Left hindlimb (tissue), 1 donor: ENCODE measurements at regions not wholly inside any gene's neighbourhood (a gene's known extent, or its start where the extent isn't known, plus 50 kb on each side); places are given as distances from the start of the nearest gene placed in this dataset.

ENCODE experiments used
- DNase-seq: peaks from one replicate; pipeline ENCODE4 v3.0.0-alpha.2; 2018

DNA sequence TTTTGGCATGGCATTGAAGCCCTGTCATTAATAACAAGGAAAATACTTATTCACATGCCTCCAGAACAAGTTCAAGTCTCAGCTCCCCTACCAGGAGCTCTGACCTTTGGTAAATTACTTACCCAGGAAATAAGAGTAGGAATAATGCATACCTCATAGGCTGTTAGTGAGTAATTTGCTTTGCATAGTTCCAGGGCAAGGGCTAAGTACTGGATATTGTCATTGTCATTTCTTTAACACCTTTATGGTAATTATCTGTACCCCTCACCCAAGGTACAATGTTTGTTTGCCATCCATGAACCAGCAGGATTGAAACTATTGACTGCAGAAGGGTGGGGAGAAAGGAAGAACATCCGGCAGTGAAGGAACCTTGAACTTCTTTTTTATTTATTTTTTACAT lies 148.5 kb downstream of the SOX2 start:
- DNase-seq = no peak

DNA sequence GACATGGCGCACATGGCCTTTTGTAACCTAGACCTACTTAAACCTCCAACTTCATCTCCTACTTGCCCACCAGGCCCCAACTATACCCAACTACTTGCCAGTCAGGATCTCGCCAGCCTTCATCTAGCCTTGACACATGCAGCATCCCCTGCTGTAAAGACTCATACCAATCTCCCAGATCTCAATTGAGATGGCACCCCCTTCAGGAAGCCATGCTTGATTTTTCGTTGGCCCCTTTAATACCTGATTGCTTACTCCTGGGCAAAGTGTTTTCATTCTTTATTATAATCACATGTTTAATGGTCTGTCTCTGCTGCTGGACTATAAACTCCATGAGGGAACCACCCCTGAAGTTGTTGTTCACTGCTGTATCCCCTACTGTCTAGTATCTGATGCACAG lies 150.8 kb downstream of the SOX2 start:
- DNase-seq = no peak

DNA sequence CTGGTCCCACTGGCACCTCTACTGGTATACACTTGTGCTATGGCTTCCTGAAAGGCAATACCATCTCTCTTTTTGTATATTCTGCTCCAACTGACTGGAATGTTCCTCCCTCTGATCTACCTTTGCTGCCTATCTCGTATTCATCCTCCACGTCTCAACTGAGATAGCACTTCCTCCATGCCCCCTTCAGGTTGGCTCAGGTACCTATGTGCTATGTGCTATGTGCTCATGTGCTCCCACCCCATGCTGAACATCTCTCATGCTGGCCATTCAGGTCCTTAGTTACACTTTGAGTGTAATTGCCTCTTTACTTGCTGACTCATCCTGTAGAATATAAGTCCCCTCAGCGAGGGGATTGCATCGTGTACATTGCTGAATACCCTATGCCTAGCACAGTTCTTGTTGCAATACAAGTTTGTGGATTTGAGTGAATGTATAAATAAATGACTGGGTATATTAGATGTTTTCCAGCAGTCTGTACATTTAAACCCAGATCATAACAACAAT lies 156.9 kb downstream of the SOX2 start:
- no peak for DNase-seq

DNA sequence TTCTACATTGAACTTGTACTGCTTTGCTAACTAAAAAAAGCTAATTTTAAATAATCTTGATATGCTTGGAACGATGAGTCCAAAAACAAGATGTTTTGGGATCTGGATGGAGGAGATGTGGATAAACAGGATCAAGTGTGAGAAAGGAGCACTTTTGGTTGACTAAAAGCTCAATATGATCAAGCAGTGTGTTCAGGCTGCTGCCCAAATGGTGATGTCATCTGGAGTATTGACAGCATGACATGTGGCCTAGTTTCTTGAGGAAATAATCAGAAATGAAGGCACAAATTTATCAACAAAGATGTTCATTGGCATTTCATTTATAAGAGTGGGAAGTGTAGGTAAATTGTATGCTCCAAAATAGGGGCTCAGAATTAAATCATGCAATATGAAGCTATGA lies 161.2 kb downstream of the SOX2 start:
- DNase-seq = no peak

DNA sequence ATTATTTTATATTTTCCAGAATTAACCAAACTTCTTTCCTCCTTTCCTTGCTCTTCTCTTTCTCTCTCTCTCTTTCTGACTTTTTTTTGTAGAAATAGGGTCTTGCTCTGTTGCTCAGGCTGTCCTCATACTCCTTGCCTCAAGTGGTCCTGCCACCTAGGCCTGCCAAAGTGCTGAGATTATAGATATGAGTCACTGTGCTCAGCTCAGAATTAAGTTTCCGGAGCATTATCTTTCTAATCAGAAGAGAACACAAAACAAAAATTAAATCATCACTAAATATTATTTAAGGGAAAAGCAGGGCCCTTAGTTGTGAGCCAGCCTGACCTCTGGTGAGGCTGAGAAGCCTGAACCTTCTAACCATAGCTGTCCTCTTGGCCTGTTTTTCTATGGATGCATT lies 168.2 kb downstream of the SOX2 start:
- no peak for DNase-seq

DNA sequence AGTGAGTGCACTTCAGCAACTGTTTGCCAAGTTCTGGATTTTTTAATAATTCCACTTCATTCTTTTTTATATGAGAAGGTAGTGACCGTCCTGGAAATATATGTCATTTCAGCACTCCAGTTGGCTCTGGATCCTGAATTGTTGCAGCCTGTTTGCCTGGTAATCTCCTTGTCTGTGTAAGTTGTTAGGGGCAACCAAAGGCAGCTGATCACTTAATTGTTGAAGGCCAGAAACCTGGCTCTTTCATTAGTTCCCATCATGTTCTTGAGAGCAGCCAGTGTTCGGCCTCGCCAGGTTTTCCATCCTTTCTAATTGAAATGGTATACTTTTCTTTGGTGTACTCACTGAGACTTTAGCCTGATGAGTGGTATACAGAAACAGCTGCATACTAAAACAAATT lies 168.6 kb downstream of the SOX2 start:
- DNase-seq = peak; percentile 32

DNA sequence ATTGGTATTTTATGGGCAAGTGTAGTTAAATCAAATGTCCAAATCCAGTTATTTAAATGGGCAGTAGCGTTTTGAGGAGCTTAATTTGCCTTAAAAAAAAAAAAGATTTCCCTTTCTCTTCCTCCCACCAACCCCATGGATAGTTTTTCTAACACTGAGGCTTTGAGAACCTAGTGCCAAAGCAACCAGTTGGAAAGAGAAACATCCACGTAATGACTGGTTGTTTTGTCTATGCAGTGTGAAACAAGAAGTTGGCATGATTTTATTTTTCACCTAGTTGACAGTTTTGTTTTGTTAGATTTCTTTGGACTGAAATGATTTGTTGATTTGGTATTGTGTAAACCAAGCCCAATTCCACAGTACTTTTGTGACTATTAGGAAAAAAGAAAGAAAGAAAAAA lies 170.0 kb downstream of the SOX2 start:
- DNase-seq = no peak

DNA sequence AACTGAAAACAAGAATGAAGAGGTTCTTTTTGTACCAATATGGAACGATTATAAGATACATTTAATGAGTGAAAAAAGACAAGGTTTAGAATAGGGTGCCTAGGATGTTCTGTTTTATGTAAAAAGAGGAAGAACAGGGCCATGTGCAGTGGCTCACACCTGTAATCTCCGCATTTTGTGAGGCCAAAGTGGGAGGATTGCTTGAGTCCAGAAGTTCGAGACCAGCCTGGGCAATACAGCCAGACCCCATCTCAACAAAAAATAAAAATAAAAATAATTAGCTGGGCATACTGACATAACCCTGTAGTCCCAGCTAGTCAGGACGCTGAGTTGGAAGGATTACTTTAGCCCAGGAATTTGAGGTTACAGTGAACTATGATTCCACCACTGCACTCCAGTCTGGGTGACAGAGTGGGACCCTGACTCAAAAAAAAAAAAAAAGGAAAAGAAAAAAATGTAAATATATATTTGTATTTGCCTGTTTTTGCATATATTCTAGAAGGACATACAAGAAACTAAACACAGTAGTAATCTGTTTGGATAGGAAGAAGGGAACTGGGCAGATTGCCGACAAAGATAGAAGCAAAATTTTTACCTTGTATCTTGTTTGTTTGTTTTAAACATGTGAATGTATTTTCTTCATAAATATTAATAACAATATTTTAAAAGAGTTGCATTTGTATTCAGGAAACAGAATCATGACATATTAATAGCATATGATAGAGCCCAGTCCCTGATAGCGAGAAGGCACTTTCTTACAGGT lies 174.3 kb downstream of the SOX2 start:
- DNase-seq = no peak

DNA sequence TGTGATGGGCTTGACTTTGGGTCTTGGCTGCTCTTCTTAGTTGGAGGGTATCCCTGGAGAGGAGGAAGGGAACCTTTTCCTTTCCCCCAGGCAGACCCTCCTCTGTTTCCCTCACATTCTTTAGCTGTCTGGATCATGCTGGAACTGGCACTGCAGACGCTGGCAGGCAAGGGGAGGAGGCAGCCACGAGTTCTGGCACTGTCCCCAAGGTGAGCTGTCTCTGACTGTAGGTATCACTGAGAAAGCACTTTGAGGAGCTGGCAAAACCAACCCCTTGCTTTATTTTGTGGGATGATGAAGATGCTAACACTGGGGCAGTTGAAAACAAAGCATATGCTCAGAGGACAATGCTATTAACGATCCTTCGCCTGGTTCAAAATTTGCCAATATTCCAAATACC lies 175.0 kb downstream of the SOX2 start:
- DNase-seq = no peak

DNA sequence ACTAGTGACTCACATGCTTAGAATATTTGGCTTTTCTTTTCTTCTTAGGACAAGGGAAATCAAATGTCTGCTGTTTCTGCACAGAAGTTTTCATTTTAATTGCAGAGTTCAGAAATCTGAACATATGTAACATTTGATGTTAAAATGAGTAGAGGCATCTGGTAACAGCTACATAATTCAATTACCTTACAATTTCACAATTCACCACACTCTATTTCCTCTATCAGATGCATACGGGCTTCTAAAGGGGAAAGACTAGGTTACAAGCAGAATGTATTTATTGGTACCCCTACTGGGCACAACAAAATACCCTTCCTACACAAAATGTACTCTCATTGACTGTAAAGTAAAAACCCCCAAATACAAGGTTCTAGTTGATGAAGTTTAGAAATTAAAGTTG lies 176.0 kb downstream of the SOX2 start:
- no peak for DNase-seq

DNA sequence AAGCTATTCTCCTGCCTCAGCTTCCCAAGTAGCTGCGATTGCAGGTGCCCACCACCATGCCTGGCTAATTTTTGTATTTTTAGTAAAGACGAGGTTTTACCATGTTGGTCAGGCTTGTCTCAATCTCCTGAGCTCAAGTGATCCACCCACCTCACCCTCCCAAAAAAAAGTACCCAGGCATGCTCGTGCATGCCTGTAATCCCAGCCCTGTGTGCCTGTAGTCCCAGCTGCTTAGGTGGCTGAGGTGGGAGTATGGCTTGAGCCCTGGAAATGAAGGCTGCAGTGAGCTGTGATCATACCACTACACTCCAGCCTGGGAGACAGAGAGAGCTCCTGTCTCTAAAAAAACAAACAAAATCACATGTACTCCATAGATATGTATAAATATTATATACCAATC lies 176.5 kb downstream of the SOX2 start:
- DNase-seq = no peak

DNA sequence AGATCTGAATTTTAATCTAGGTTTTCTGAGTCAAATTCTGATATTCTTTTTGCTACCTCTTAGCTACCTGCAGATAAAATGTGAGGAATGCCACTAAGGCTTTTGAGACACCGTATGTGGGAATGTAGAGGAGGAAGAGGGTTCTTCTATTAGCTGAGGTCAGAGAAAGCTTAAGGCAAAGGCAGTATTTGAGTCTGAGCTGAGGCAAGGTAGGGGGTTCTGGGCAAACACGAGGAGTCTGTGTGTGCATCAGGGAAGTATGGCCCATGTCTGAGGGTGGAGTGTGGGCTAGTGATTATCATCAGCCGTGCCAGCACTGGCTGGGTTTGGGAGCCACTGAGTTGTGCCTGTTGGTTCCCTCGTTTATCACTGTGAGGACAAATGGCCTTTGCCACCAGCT lies 181.1 kb downstream of the SOX2 start:
- DNase-seq = no peak

DNA sequence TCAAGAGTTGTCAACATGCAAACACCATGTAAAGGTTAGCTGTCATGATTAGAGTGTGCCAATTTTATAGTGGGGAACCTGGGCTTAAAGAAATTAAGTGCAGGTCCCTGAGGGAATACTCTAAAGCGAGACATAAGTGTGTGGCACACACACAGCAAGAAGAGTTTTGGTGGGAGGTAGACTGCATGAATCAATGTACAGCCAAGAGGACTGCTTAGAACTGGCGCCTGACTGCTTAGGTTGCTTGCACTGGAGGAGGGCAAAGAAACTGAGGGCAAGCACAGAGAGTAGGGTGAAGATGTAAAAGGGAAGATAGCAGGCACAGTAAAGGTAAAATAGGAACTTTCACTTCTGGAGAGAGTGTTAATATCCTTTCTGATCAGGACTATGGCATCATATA lies 184.9 kb downstream of the SOX2 start:
- no peak for DNase-seq

DNA sequence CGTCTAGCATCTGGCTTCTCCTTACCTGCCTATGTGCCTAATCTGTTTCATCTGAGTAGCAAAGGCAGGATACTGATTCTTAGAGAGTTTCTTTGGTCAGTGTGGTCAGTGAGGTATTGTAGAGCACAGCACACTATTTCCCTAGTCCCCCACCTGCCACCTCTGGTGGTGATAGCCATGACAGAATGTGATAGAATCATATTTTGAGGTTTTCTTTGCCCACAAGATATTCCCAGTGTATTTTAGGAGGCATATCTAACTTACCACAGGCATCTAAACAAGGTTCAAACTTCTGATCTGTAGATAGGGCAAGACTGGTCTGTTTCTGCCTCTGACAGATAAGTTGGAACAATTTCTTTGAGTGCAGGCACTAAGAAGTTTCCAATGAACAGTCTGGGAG lies 188.0 kb downstream of the SOX2 start:
- DNase-seq = no peak

DNA sequence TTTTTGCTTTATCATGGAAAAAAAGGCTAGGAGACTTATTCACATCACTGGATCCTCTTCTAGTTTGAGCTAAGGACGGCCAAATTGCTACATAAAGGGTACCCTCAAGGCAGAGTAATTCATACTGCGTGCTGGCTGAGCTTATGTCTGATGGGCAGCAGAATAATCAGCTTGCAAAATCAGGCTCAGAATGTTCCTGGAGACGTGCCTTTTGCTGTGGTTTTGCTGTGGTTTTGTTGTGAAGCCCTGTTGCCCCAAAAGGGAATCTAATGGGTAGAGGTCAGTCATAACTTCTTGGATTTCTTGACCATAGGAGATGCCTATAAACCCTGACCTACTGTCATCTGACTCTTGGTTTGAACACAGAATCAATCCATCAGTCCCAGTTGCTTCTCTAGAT lies 189.9 kb downstream of the SOX2 start:
- no peak for DNase-seq

DNA sequence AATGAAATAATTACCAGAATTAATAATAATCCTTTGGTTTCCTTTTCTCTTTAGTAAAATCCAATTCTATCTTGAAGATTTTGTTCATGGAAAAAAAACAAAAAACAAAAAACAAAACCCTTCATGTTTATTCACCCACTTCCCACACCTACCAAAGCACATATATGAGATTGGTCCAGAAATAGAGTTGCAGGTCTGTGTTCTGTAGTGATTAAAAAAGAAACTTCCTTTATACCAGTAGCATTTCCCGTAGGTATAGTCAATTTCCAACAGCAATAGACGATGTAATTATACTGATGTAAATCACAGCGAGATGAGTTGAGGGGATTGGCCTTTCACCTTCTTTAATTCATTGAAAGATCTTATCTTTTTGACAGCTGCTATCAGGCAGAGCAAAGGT lies 194.6 kb downstream of the SOX2 start:
- DNase-seq = no peak

DNA sequence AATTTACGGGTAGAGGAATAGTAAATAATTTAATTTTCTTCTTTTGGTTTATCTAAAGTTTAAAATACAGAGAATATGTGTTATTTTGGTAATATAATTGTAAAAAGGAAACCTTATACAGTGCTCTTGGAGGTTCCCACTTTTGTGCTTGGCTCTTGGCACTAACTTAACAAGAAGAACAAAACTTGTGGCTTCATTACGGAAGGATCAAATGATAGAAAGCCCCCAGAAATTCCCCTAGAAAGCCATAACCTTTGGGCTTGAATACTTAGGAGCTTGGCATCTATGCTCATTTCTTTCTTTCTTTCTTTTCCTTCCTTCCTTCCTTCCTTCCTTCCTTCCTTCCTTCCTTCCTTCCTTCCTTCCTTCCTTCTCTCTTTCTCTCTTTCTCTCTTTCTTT lies 197.5 kb downstream of the SOX2 start:
- DNase-seq = no peak

DNA sequence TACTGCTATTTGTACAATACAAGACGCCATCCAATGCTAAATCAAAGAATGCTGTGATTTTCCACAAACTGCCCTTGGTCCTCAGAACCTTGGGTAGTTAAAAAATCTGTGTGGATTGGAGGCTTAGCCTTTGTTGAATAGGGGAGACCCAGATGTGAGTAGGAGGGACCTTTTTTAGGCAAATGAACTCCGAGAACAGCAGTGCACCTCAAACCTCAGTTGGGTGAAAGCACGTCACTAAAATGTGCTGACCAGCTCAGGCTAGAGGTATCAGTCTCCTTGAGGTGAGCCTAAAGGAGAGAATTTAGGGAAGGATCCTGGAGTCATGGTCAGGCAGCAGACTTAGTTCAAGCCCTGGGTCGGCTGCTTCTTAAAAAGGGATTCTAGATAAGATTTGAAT lies 200.7 kb downstream of the SOX2 start:
- DNase-seq = no peak

DNA sequence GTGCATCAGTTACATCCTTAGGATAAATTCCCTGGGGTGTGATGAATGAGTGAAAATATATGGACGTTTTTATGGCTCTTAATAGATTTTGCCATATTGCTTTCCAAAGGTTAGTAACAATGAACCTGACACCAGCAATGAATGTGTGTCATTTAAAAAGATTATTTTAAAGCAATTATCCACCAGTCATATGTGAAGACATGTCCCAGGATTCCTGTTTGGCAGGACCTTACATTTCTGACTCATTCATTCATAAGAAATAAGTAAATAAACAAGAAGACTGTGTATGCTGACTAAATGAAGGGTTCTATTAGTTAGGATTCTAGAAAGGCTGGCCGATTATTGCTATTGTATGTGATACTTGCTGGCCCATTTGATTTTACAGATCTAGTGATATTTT lies 201.5 kb downstream of the SOX2 start:
- DNase-seq = no peak

DNA sequence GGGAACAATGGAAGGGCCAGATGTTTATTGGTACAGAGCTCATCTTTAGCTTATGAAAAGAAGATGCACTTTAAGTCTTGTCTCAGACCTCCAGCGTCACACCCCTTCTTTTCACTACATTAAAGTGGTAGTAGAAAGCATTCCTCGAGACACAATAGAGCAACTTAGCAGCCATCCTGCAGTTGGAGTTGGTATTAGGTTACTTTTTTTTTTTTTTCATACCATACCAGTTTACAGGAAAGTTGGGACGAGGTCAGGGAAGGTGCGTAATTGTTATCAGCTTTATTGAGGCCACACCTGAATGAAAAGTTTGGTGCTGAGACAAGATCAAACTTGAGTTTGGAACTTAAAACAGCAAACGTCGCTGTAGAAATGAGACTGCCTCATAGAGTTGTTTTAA lies 203.8 kb downstream of the SOX2 start:
- no peak for DNase-seq

DNA sequence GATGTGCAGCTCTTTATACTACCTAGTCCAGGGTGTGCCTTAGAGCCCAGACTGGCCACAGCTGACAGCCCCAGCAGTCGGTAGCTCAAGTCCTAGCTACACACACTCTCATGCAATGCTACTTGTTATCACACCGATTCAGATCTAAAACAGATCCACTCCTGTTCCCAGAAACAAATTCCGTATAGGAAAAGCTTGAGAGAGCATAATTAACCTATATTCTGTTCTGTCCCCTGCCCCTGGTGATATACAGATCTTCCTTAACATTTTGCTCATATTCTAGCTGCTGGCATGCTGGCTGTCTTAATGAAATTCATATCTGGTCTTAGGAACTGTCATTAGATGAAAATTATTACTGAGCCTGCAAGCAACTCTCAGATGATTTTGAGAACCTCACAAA lies 204.3 kb downstream of the SOX2 start:
- no peak for DNase-seq

DNA sequence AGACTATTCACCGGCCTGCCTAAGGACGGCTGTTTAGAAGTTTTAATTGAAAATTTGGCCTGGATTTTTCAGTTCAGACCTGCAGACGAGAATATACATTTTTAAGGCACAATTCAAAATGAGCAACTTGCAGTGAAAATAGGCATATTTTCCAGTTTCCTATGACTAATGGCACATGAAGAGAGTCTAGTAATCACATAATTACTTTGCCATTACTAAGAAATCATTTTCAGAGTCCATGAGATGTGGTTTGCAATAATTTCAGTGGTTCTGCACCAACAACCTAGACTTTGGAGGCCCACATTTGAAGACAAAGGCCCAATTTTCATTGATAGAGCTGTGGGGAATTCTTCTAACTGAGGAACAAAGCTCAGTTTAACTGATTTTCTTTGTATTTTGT lies 205.3 kb downstream of the SOX2 start:
- no peak for DNase-seq

DNA sequence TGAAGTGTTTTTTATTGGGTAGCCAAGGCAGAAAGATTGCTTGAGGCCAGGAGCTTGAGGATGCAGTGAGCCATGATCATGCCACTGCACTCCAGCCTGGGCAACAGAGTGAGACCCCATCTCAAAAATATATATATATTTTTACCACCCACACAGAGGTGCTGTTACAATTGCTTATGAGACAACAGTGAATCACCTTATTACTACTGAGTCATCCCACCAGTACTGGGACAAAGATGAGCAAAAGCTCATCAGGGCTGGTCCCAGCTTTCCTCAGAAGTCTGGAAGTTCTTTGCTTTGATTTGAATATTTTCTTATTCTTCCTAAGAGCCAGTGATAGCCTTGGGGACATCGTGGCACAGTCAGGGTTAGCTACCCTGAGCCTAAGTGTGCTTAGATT lies 207.7 kb downstream of the SOX2 start:
- DNase-seq = no peak

DNA sequence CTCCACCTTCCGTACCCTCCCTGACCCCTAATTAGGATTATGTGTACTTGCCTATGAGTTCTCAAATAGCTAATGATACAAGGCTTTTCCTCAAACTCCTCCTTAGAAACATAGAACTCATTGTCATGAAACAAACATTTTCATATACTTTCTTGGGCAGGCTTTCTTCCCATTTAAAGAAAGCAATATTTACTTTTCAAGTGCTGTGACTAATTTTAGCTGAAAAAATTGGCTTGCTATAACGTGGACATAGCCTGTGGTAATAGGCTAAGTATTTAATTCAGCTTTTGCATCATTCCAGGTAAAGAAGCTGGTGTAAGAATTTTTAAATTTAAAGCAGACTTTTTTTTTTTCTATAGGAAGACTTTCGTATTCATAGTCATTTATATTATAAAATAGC lies 208.7 kb downstream of the SOX2 start:
- DNase-seq = no peak

DNA sequence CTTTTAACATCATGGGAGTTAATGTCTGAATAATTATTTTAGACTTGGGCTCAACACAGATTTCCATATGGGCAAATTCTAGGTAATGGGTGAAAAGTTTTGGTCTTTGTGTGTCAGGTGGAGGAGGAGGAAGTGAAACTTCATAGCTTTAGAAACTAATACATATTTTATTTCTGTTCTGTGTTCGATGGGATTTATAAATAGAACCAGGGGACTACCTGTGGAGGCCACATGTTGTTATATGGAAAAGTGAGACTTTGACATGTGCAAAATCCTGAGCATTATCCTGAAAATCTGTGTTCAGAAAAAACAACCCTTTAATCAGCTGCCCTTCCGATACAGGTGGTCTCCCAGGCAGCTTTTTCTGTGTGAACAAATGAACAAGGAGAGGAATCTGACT lies 209.5 kb downstream of the SOX2 start:
- DNase-seq = no peak
